Mesendoderm (in vitro differentiated cells): ENCODE measurements at regions not wholly inside any gene's neighbourhood (a gene's known extent, or its start where the extent isn't known, plus 50 kb on each side); places are given as distances from the start of the nearest gene placed in this dataset.

Experiments
- DNase-seq: peaks from one replicate; pipeline ENCODE4 v3.0.0; 2013
- H2AK5ac ChIP-seq: 2 replicates; pipeline ENCODE4 v1.6.1; 2013; ENCODE audit warnings: low read length, inconsistent platforms
- H2BK120ac ChIP-seq: 2 replicates; pipeline ENCODE4 v1.6.1; 2013; ENCODE audit warnings: low read depth, mild to moderate bottlenecking, low read length, moderate library complexity, mixed read lengths
- H2BK15ac ChIP-seq: replicated peaks from 2 replicates; pipeline ENCODE4 v1.6.1; 2013; ENCODE audit warnings: low read depth, mild to moderate bottlenecking, moderate library complexity
- H2BK5ac ChIP-seq: 2 replicates; pipeline ENCODE4 v1.6.1; 2013; ENCODE audit warnings: low read length, inconsistent platforms
- H3K18ac ChIP-seq: 2 replicates; pipeline ENCODE4 v1.6.1; 2013; ENCODE audit warnings: mild to moderate bottlenecking, low read length, mixed read lengths
- H3K23ac ChIP-seq: one replicate; pipeline ENCODE4 v1.6.1; 2013; ENCODE audit warnings: low read length
- H3K27ac ChIP-seq: 2 replicates; pipeline ENCODE4 v1.5.1; 2013; ENCODE audit warnings: low read depth, mild to moderate bottlenecking, inconsistent platforms, low read length, moderate library complexity
- H3K27me3 ChIP-seq: 2 replicates; pipeline ENCODE4 v1.6.1; 2013; ENCODE audit warnings: low read length, control low read depth, mild to moderate bottlenecking, inconsistent platforms; ENCODE audit not compliant: insufficient read depth, poor library complexity
- H3K36me3 ChIP-seq: 2 replicates; pipeline ENCODE4 v1.6.1; 2013; ENCODE audit warnings: low read length, inconsistent platforms; ENCODE audit not compliant: control insufficient read depth, insufficient read depth
- H3K4ac ChIP-seq: one replicate; pipeline ENCODE4 v1.6.1; 2013; ENCODE audit warnings: low read depth, mild to moderate bottlenecking, low read length, moderate library complexity
- H3K4me1 ChIP-seq: 2 replicates; pipeline ENCODE4 v1.6.1; 2013; ENCODE audit warnings: low read depth, low read length, inconsistent platforms; ENCODE audit not compliant: control insufficient read depth
- H3K4me2 ChIP-seq: 2 replicates; pipeline ENCODE4 v1.6.1; 2013; ENCODE audit warnings: low read length
- H3K4me3 ChIP-seq: 2 replicates; pipeline ENCODE4 v1.5.1; 2013; ENCODE audit warnings: mild to moderate bottlenecking, low read length
- H3K56ac ChIP-seq: one replicate; pipeline ENCODE4 v1.6.1; 2013; ENCODE audit warnings: low read length
- H3K79me1 ChIP-seq: 2 replicates; pipeline ENCODE4 v1.6.1; 2013; ENCODE audit warnings: low read length, inconsistent platforms
- H3K79me2 ChIP-seq: 2 replicates; pipeline ENCODE4 v1.6.1; 2013; ENCODE audit warnings: mild to moderate bottlenecking, low read length; ENCODE audit not compliant: control insufficient read depth, insufficient read depth
- H3K9ac ChIP-seq: 2 replicates; pipeline ENCODE4 v1.6.1; 2013; ENCODE audit warnings: low read length, inconsistent platforms
- H4K5ac ChIP-seq: one replicate; pipeline ENCODE4 v1.6.1; 2013; ENCODE audit warnings: low read length
- H4K8ac ChIP-seq: one replicate; pipeline ENCODE4 v1.6.1; 2013; ENCODE audit warnings: low read depth, mild to moderate bottlenecking, control low read depth, low read length, moderate library complexity
- whole genome bisulfite sequencing: extraction: QIAGEN DNeasy Blood & Tissue Kit; methylation state at CpG from one replicate; pipeline ENCODE4 v1.1.7; 2013; ENCODE audit warnings: low lambda C conversion rate, missing lambda C conversion rate; ENCODE audit not compliant: insufficient coverage; ENCODE audit errors: extremely low coverage; 5-methylcytosine and 5-hydroxymethylcytosine counted together

GRCh38 chr18:65287652-65288051 is 463.2 kb upstream of the CDH7 start:
- no CpG with 5 or more reads among the region's 2 CpGs for WGBS
- H3K79me2 ChIP-seq, result no peaks in the 10 kb centered on the region
- no peak overlapping the region for H3K27ac ChIP-seq
- no peak overlapping the region for H3K9ac ChIP-seq
- H3K4me1 ChIP-seq, result no peaks in the 10 kb centered on the region
- H3K56ac ChIP-seq, result no peak overlapping the region
- H2BK15ac ChIP-seq, result no peak overlapping the region
- no peaks in the 10 kb centered on the region for H3K36me3 ChIP-seq
- H3K18ac ChIP-seq, result no peak overlapping the region
- no peaks in the 10 kb centered on the region for H3K79me1 ChIP-seq
- no peak overlapping the region for H3K4ac ChIP-seq
- no peak overlapping the region for H2AK5ac ChIP-seq
- H3K4me2 ChIP-seq, result no peak overlapping the region
- no peak overlapping the region for H3K23ac ChIP-seq
- H4K5ac ChIP-seq, result no peak overlapping the region
- no peak for DNase-seq
- no peak overlapping the region for H4K8ac ChIP-seq
- no peaks in the 10 kb centered on the region for H3K27me3 ChIP-seq
- H3K4me3 ChIP-seq, result no peak overlapping the region
- no peak overlapping the region for H2BK120ac ChIP-seq
- no peak overlapping the region for H2BK5ac ChIP-seq

- no peak for DNase-seq
- Histone ChIP-seq H4K8ac (no peak overlapping the region), H4K5ac (no peak overlapping the region), H2BK5ac (no peak overlapping the region), H2BK120ac (no peak overlapping the region), H3K4me2 (no peak overlapping the region), H3K27ac (no peak overlapping the region), H2AK5ac (no peak overlapping the region), H3K56ac (no peak overlapping the region), H3K4me3 (no peak overlapping the region), H3K4ac (no peak overlapping the region), H3K79me1 (no peaks in the 10 kb centered on the region), H2BK15ac (no peak overlapping the region), H3K9ac (no peak overlapping the region), H3K36me3 (no peaks in the 10 kb centered on the region), H3K4me1 (no peaks in the 10 kb centered on the region), H3K23ac (no peak overlapping the region), H3K27me3 (no peaks in the 10 kb centered on the region), H3K18ac (no peak overlapping the region), H3K79me2 (no peaks in the 10 kb centered on the region)
- no CpG with 5 or more reads among the region's 1 CpG for WGBS
These were observed 468.7 kb upstream of the CDH7 start for GRCh38 chr18:65282096-65282495.

GRCh38 chr18:65279668-65280305 is 471.0 kb upstream of the CDH7 start:
- no peak overlapping the region for H4K5ac ChIP-seq
- H3K4me3 ChIP-seq, result no peak overlapping the region
- H2BK5ac ChIP-seq, result no peak overlapping the region
- WGBS, result no CpG with 5 or more reads among the region's 4 CpGs
- no peak overlapping the region for H3K18ac ChIP-seq
- no peaks in the 10 kb centered on the region for H3K36me3 ChIP-seq
- H2BK15ac ChIP-seq, result no peak overlapping the region
- H3K27me3 ChIP-seq, result no peaks in the 10 kb centered on the region
- no peak overlapping the region for H3K4ac ChIP-seq
- peak; percentile 65 for DNase-seq
- H2BK120ac ChIP-seq, result no peak overlapping the region
- no peak overlapping the region for H3K27ac ChIP-seq
- H3K4me2 ChIP-seq, result no peak overlapping the region
- H3K56ac ChIP-seq, result no peak overlapping the region
- H2AK5ac ChIP-seq, result no peak overlapping the region
- no peaks in the 10 kb centered on the region for H3K79me2 ChIP-seq
- no peak overlapping the region for H4K8ac ChIP-seq
- no peak overlapping the region for H3K23ac ChIP-seq
- no peak overlapping the region for H3K9ac ChIP-seq
- no peaks in the 10 kb centered on the region for H3K4me1 ChIP-seq
- no peaks in the 10 kb centered on the region for H3K79me1 ChIP-seq

- no CpG with 5 or more reads among the region's 9 CpGs for WGBS
These were observed 471.7 kb upstream of the CDH7 start for GRCh38 chr18:65278939-65279667.

GRCh38 chr18:65269375-65269774 is 481.4 kb upstream of the CDH7 start:
- Histone ChIP-seq H3K18ac (no peak overlapping the region), H2BK15ac (no peak overlapping the region), H2AK5ac (no peak overlapping the region), H3K4me2 (no peak overlapping the region), H3K27me3 (no peaks in the 10 kb centered on the region), H2BK120ac (no peak overlapping the region), H3K56ac (no peak overlapping the region), H3K27ac (no peak overlapping the region), H3K36me3 (no peaks in the 10 kb centered on the region), H3K4me1 (no peaks in the 10 kb centered on the region), H3K9ac (no peak overlapping the region), H3K4ac (no peak overlapping the region), H4K8ac (no peak overlapping the region), H3K79me1 (no peaks in the 10 kb centered on the region), H4K5ac (no peak overlapping the region), H2BK5ac (no peak overlapping the region), H3K79me2 (no peaks in the 10 kb centered on the region), H3K23ac (no peak overlapping the region), H3K4me3 (no peak overlapping the region)
- WGBS, result no CpG with 5 or more reads among the region's 1 CpG
- DNase-seq, result peak; percentile 10

More at GRCh38 chr18:65278939-65279667, 471.7 kb upstream of the CDH7 start:
- no peak for DNase-seq
- Histone ChIP-seq H3K18ac (no peak overlapping the region), H3K23ac (no peak overlapping the region), H2AK5ac (no peak overlapping the region), H3K27me3 (no peaks in the 10 kb centered on the region), H4K5ac (no peak overlapping the region), H3K4me1 (no peaks in the 10 kb centered on the region), H3K4ac (no peak overlapping the region), H3K9ac (no peak overlapping the region), H3K4me3 (no peak overlapping the region), H3K79me1 (no peaks in the 10 kb centered on the region), H3K4me2 (no peak overlapping the region), H2BK15ac (no peak overlapping the region), H2BK5ac (no peak overlapping the region), H3K79me2 (no peaks in the 10 kb centered on the region), H2BK120ac (no peak overlapping the region), H3K27ac (no peak overlapping the region), H3K56ac (no peak overlapping the region), H3K36me3 (no peaks in the 10 kb centered on the region), H4K8ac (no peak overlapping the region)
